Stimulated activated CD8-positive, alpha-beta memory T cell treated with anti-CD3 and anti-CD28 coated beads, Interleukin-12 subunit alpha, Interleukin-12 subunit beta, amount 100 ng/mL, for 24 hours (primary cell): ENCODE measurements at regions not wholly inside any gene's neighbourhood (a gene's known extent, or its start where the extent isn't known, plus 50 kb on each side); places are given as distances from the start of the nearest gene placed in this dataset.

Source experiments
- DNase-seq: peaks from one replicate; pipeline ENCODE4 v3.0.0-alpha.2; 2020; ENCODE audit errors: extremely low read depth

DNA sequence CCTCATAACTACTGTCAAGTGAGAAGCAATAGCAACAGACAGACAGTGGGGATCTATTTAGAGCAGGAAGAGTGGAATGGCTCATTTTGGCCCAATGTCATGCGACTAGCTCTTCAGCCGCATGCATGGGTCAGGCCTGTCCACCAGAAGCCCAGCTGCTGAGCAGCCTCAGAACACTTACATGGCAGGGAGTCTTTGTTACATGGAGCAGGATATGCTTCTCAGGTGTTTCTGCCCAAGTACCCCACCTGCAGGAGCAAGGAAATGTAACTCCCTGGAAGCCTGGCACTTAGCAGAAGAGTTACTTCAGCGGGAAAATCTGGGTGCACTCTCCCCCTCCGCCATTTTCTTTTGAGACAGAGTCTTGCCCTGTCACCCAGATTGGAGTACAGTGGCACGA, 73.5 kb upstream of the ARHGAP5 start:
- DNase-seq = no peak

DNA sequence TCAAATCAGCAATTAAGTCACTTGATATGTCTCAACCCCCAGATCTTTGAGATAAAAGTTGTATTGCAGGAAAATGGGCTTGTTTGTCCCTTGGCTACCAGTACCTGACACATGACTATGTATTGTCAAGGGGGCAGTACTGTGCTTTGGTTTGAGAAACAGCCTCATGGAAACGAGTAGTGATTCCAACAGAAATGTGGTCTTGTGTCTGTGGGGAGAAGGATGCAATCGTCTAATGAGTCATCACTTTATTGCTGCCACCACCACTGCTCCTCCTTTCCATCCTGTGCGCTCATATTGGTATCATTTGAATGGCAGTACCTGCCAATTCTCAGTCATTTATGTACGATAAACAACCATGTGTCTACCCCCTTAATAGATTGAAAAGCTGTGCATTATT, 72.8 kb upstream of the ARHGAP5 start:
- no peak for DNase-seq

DNA sequence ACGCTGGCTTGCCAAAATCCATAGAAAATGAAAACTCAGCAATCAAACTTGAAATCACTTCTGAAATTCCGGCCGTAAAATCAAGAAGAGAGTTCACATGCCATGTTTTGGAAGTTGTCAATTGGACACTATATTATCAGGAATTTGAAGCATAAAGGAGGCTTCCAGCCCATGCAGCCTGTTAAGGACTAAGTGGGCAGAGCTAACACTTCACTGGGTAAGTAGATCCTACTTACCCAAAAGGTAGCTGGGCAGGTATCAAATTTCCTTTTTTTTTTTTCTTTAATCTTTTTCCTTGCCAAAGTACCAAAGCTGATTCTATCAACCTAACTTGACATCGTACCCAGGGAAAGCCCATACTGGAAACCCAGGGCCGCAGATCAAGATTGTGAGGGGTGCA, 71.5 kb upstream of the ARHGAP5 start:
- DNase-seq = no peak

DNA sequence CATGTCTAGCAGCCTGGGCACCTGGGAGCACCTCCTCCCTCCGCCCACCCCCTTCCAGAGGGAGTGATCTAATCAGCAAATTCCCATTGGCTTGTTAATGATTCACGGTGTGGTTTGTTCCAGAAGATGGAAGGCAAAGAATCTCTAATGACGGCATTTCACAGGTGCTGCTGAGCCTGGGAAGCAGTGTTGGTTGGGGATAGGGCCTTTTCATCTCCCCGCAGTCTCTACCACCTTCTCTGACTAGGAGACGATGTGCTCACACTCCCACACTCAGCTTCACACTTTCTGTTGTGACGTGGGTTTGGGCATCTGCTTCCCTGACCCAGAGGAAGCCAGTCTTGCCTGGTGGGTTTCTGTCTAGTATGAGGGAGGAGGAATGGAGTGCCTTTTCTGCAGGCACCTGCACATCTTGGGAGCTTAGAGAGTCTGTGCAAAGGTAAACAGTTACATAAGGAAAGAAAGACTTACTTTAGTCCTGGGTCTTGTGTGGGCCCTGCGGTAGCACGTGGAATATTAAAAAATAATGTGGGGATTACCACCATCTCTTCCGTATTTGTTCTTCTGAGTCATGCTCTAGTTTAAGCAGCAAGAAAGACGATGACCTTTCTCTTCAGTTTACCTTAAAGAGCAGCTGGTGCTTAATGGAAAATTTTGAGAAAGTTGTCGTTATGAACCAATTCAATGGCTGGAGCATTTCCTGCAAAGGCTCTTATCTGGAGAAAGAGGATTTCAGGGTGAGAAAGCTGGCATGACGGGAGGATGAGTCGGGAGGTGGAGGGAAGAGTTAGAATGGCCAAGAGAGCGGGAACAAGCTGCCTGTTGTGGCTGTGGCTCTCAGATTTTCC, 70.6 kb upstream of the ARHGAP5 start:
- no peak for DNase-seq

DNA sequence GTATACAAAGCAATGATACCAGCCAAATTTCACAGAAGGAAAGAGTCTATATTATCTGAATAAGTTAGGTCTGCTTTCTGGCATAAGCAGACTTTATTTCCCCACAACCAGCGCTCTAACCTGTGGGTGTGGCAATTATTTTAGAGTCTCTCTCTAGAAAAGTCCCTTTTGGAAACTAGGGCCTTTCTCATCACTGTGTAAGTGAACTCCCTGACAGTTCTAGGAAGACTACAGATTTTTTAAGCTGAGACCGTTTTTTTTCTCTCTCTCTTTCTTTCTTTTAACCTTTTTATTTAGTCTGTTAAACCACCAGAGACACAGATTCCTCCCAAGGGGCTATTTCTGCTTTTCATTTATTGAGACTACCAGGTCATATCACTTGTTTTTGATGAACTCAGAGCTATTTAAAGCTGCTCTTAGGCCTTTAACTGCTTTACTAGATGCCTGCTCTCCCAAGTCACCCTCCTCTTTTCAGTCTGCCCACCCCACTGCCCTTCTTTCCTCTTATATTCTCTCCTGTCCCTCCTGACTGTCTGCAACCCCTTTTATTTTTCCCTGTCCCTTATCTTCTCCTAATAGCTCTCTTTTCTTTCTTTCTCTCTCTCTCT, 69.2 kb upstream of the ARHGAP5 start:
- no peak for DNase-seq

DNA sequence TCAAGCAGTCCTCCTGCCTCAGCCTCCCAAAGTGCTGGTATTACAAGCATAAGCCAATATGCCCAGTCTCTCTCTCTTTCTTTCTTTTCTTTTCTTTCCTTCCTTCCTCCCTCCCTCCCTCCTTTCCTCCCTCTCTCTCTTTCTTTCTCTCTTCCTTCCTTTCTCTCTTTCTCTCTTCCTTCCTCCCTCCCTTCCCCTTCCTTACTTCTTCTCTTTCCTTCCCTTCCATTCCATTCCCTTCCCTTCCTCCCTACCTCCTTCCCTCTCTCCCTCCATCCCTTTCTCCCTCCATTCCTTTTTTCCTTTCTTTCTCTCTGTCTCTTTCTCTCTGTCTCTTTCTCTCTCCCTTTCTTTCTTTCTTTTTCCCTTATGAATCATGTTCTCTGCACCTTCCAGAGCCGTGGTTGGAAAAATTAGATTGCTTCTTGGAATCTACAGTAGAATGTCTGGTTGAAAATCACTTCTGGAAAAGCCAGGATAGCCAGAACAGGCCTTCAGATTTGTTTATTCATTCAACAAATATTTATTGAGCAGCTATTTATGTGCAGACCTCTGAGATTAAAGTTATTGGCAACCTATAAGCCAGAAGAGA, 68.4 kb upstream of the ARHGAP5 start:
- DNase-seq = no peak

DNA sequence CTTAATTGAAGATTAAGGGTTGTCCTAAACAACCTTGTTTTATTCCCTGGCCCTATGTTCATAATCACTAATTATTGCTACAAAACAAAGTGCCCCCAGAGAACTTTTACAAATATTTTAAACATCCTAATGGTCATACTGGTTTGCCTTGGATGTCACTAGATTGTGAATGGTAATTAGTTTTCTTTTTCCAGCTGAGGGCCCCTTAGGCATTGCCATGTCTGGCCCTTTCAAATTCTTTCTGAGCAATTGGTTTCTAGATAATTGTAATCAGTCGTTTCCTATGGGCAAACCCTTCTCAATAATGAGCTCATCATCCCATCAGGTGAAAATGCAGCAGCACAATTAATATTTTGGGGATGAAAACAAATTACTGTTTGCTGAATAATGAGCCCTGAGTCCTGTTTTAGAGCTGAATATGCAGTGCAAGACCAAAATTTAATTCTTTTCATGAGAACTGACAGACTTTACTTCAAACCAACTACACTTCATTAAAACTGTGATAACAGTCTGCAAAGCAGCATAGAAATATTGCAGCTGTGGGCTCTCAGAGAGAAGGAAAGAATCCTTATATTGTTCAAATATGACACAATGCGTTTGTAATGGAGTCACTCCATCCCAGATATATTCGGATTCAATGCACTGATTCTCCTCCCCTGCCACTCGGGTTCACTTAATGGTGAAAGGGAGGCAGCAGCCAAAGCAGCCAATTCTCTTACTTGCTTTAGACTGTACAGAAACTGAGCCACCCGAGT, 67.7 kb upstream of the ARHGAP5 start:
- no peak for DNase-seq

DNA sequence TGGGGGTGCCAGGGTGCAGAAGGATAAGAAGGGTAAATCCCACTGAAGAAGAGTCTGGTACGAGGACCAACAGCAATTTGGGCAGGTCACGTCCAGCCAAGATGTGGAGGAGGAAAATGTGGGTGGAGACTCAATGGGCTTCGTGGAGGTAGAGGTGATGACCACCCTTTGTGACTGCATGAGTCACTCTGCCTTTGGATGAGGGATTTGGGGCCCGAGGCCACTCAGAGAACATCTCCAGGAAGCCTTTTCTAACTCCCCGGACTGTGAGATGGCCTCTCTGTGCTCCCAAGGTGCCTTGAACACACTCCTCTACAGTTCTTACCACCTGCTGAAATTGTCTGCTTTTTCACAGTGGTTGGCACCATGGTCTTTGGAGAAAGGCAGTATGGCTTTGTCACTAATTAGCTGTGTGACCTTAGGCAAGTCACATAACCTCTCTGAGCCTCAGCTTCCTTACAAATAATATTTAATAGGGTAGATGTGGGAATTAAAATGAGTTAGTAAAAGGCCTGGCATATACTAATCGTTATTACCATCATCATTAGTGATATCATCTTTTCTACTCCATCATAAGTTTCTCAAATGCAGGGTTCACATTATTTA, 67.0 kb upstream of the ARHGAP5 start:
- DNase-seq = no peak

DNA sequence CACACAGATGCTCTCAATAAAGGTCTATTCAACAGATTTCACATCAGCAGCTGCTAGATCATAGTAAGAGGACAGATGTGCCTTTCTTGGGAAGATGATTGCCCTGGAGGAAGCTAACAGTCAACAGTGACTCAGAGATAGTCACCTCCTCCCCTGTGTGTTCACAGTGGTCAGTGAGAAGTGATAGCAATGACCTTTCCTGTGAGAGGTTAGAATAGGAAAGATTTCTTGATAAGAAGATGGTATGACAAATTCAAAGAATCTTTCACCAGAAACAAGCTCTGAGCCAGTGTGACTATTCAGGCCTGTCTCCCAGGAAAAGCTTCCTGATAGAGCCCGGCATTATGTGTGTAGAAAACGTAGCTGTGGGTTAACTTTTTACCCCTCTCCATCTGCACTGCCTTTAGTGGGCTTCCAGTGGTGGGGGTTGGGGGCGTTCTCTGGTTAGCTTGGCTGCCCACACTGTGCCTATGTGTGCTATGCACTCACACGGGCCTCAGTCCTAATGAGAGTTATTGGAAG, 66.4 kb upstream of the ARHGAP5 start:
- no peak for DNase-seq

DNA sequence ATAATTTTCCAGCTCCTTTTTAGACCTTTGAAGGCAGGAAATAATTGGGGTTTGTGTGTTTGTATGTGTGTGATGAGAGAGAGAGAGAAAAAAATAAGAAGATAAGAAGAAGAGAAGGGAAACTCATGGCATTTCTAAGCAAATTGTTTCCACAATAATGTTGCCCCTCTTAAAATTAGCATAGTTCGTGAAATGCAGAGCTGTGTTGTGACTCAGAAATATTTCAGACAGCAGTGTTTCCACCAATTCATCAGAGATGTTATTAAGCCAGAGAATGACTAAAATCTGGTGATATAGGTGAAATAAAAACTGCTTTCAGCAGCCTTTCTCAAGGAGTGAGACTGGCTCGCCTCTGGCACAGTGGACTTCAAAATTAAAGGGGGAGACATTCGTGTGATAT, 65.9 kb upstream of the ARHGAP5 start:
- DNase-seq = no peak

DNA sequence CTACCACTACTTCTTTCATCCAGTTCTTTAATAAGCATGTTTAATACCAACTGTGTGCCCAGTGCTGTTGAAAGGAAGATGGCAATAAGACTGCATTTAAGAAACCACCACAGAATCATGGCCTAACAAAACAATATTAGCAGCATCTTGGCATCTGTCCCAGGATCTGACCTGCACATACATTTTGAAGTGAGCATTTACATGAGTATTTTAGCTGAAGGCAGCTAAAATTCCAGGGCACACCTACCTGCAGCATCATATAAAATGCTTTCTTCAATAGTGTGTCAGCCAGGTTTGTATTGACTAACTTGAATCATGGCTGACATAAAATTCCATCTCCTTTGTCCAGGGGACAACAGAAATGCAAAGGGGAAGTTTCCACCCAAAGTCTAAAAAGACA, 65.0 kb upstream of the ARHGAP5 start:
- DNase-seq = no peak

DNA sequence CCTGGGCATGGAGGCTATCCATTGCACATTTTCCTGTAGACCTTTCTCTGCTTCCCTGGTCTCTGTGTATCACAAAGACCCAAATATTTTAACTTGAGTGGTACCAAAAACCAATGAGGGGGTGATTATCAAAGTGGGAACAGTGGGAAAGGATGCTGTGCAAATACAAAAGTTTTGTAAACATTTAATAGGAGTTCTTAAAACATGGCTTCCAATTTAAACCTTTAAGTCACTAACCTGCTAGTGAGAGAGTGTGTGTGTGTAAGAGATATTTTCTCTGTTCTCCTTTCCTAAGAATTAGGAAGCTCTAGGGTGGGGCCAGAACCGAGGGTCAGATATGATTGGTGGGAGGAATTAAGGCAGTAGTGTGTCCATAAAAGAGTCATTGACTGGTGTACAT, 64.5 kb upstream of the ARHGAP5 start:
- no peak for DNase-seq

DNA sequence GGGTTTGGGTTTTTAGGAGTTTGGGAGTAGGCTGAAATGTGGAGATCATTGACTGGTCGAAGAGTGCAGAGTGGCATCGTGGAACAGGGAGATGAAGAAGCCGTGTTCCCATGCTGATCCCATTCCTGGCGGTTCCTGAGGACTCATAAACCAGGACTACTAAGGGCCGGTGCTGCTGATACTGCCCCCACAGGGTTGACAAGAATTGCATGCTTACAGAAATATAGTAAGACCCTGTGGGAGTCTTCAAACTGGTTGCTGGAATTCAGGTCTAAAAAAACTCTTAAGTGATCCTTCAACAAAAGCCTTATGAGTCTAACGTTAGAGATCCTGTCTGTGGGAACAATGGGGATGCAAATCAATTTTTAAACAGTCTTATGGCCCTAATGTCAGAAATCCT, 64.0 kb upstream of the ARHGAP5 start:
- no peak for DNase-seq

DNA sequence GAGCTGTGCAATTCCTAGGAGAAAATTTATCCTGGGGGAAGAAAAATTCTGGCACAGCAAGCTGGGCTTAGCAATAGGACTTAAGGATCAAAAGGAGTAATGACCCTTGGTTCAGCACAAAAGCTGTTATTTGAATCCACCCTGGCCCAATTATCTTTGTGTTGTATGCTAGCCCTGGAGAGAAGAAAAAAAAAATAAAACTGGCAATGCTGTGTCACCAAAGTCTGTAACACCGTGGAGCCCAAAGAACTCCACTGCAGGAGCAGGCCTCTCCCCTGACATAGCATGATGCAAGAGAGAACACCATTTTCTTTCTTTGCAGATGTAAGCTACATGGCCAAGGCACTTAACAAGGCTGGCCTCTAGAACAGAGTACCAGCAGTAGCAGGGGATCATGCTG, 63.0 kb upstream of the ARHGAP5 start:
- DNase-seq = no peak

DNA sequence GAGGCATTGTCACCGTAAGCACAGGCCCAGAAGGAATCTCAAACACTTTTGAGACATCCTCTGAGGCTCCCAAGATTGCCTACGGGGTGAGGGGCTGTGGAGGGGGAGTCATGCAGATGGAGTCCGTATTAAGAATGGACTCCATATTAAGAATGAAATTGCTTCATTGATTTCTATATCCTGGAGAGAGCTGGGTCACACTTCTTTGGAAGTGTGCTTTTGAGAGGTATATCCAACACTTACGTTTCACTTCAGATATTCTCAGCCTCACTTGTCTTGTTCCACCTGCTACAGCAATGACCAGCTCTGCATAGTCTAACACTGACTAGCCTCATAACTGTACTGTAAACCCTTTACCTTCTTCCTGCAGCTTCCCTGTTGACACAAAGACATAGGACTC, 62.6 kb upstream of the ARHGAP5 start:
- DNase-seq = no peak

DNA sequence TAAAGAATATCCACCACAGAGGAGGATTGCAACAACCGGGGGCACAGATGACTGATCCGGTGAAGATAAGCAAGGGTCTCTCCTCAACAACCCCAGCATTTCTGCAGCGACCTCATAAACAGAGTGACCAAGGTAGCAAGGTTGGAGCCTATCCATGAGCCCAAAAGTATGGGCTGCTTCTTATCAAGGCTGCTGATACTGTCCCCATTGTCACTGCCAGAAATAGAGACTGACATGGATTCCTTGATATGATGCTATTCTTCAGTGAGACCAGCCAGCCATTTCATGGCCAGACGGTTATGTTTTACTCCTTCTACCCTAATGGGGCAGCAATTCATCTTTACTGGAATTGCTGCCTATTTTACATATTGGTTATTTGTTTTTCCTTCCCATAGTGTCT, 61.9 kb upstream of the ARHGAP5 start:
- DNase-seq = no peak

DNA sequence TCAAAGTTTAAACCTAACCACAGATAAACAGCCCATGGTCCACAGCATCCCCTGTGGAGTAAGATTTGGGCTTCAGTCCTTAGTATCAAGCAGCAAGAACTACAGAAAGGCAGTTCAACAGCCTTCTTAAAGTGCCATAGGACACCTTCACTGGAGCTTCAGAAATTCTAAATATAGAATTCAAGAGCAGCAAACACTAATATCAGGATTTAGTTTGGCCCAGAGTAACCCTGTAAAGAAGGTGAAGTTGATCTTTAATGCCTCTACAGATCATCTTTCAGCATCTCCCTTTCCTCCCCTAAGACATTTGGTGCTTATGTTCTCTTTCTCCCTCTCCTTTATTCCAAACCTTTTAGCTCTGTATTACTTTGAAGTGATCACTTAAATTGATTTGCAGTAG, 59.5 kb upstream of the ARHGAP5 start:
- no peak for DNase-seq

DNA sequence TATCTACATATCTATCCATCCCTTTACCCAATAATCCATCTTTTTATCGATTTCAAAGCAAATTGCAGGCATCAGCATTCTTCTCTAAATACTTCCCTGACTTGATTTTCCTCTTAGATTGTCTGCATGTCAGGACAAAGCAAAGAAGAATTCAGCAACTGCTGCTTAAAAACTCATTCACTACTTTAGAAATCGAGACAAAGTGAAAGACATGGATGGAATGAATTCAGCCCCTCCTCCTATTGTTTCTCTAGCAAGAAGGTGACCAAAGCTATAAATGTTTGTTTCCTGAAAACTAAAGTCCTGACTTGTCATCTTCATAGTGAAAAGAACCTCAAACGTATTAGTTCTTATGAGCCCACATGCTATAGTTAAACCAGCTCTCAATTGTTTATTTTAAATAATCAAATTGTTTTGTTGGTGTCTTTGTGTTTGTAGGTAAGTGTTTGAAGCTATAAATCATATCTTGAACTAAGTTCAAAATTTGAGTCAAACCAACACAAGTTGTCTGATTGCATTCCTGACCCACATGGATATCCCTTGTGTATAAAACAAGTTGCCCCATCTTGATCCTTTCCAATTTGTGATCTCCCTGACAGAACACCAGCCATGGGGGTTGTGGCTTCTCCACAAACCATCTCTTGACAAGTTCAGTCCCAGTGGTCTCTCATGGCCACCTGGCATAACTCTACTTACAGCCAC, 58.6 kb upstream of the ARHGAP5 start:
- no peak for DNase-seq

DNA sequence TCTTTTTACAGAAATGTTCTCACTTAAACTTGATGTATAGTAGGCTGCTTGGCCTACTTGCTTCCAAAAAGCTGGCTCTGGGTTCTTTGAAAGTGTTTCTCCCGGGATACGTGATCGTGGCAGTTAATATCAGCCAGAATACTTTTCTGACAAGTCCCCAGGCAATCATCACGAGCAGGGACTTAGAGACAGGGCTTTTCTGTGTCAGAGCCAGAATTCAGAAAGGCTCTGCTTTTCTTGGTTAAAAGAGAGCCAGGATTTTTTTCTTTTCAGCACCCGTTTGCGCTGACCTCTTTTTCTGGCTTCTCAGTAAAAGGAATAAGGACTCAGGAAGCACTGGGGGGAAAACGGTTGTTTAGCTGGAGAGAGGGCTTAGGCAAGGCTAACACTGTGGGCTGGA, 57.8 kb upstream of the ARHGAP5 start:
- DNase-seq = no peak

DNA sequence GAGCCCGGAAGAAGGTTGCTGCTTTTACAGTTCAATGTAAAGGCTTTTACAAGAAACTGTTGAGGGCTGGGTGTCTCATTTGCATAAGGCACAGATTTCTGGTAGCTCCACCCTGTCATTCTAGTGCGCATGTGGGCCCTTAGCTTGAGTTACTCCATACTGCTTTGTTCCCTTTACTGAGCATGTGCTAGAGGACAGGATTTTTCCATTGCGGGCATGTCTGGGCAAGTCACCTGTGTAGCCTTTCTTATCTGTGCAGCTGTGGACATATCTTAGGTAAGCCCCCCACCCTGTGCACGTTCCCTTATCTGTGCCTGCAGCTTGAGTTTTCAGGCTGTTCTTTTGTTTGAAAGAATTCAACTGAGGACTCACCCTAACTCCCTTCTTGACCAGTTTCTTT, 56.2 kb upstream of the ARHGAP5 start:
- no peak for DNase-seq

DNA sequence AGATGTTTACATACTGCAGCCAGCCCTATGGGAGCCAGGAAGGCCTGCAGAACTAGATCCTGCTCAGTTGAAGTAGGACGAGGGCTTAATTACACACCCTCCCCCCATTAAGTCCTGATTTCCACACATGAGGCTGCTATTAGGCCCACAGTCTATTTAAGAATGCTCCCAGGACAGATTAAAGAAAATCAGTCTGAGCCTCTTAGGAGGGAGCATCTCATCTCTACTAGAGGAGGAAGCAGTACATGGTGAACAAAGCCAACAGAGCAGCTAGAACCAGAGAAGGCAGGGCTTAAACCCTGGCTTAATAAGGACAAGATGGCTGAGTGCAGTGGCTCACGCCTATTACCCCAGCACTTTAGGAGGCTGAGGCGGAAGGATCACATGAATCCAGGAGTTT, 55.8 kb upstream of the ARHGAP5 start:
- DNase-seq = no peak
